Renal pelvis (tissue), 1 donor: ENCODE measurements at regions not wholly inside any gene's neighbourhood (a gene's known extent, or its start where the extent isn't known, plus 50 kb on each side); places are given as distances from the start of the nearest gene placed in this dataset.
A peak's percentile ranks its signal among the peaks of the same experiment; 100 is the strongest.

Source experiments
- DNase-seq: peaks from one replicate; pipeline ENCODE4 v3.0.0-alpha.2; 2013

GRCh38 chr10:21172930-21173801, 276.1 kb upstream of the NEBL start:
- peak; percentile 50 for DNase-seq

- DNase-seq = no peak
Measured at GRCh38 chr10:21172542-21172929, 275.4 kb upstream of the NEBL start.

- no peak for DNase-seq
Measured at GRCh38 chr10:21171936-21172541, 274.9 kb upstream of the NEBL start.

- DNase-seq = no peak
Measured at GRCh38 chr10:21171197-21171935, 274.3 kb upstream of the NEBL start.

- DNase-seq = peak; percentile 71
Measured at GRCh38 chr10:21170216-21170615, 273.1 kb upstream of the NEBL start.

GRCh38 chr10:21169271-21169670, 272.2 kb upstream of the NEBL start:
- DNase-seq = no peak

- DNase-seq = no peak
Measured at GRCh38 chr10:21167288-21168010, 270.3 kb upstream of the NEBL start.

GRCh38 chr10:21166557-21167287, 269.6 kb upstream of the NEBL start:
- peak; percentile 28 for DNase-seq

- no peak for DNase-seq
Measured at GRCh38 chr10:21165489-21165888, 268.4 kb upstream of the NEBL start.

- no peak for DNase-seq
Measured at GRCh38 chr10:21164687-21165086, 267.6 kb upstream of the NEBL start.

GRCh38 chr10:21162948-21163347, 265.8 kb upstream of the NEBL start:
- DNase-seq = no peak

- peak; percentile 33 for DNase-seq
Measured at GRCh38 chr10:21161647-21162046, 264.5 kb upstream of the NEBL start.

GRCh38 chr10:21161090-21161625, 264.0 kb upstream of the NEBL start:
- DNase-seq = no peak

- no peak for DNase-seq
Measured at GRCh38 chr10:21160116-21160515, 263.0 kb upstream of the NEBL start.

GRCh38 chr10:21159669-21160068, 262.6 kb upstream of the NEBL start:
- no peak for DNase-seq

- no peak for DNase-seq
Measured at GRCh38 chr10:21158301-21158700, 261.2 kb upstream of the NEBL start.

GRCh38 chr10:21157664-21158063, 260.6 kb upstream of the NEBL start:
- no peak for DNase-seq

- peak; percentile 43 for DNase-seq
Measured at GRCh38 chr10:21150166-21150565, 253.1 kb upstream of the NEBL start.

GRCh38 chr10:21146436-21146789, 249.3 kb upstream of the NEBL start:
- no peak for DNase-seq

- no peak for DNase-seq
Measured at GRCh38 chr10:21145751-21146435, 248.8 kb upstream of the NEBL start.

GRCh38 chr10:21144047-21144446, 246.9 kb upstream of the NEBL start:
- DNase-seq = no peak
